ENCODE measurements at regions not wholly inside any gene's neighbourhood (a gene's known extent, or its start where the extent isn't known, plus 50 kb on each side); places are given as distances from the start of the nearest gene placed in this dataset.

DNA sequence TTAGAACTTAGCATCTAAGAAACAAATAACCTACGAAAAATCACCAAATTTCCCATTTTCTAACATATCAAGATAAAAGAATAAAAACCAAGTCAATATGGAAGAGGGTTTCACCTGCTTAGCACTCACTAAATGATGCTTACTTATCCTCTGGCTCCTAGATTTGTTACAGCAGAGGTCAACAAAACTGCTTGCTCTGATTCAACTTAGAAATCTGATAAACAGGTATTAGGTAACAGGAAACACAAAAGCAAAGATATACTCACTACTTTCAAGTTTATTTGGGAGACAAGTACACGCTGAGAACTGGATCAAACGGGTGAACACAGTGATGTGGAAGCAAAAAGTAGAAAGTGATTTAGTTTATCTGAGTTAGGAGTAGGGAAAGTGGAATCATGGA is 235.7 kb upstream of the TARS1 start:
- TF ChIP-seq, protein P1, sequence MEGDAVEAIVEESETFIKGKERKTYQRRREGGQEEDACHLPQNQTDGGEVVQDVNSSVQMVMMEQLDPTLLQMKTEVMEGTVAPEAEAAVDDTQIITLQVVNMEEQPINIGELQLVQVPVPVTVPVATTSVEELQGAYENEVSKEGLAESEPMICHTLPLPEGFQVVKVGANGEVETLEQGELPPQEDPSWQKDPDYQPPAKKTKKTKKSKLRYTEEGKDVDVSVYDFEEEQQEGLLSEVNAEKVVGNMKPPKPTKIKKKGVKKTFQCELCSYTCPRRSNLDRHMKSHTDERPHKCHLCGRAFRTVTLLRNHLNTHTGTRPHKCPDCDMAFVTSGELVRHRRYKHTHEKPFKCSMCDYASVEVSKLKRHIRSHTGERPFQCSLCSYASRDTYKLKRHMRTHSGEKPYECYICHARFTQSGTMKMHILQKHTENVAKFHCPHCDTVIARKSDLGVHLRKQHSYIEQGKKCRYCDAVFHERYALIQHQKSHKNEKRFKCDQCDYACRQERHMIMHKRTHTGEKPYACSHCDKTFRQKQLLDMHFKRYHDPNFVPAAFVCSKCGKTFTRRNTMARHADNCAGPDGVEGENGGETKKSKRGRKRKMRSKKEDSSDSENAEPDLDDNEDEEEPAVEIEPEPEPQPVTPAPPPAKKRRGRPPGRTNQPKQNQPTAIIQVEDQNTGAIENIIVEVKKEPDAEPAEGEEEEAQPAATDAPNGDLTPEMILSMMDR (IDR thresholded peaks at IDR 0.05) = no peak
- TF ChIP-seq EP300 (IDR thresholded peaks at IDR 0.05) (no peak), POLR2A (IDR thresholded peaks at IDR 0.05; ENCODE audit: low read depth) (no peak)

All from esophagus muscularis mucosa (tissue), 4 donors.